PC-3 (cell line): ENCODE measurements at regions not wholly inside any gene's neighbourhood (a gene's known extent, or its start where the extent isn't known, plus 50 kb on each side); places are given as distances from the start of the nearest gene placed in this dataset.

Experiments
- CTCF ChIP-seq: fragments of 300-600 bp; sonication (generic); conservative IDR thresholded peaks from 2 replicates; pipeline ENCODE4 v1.5.1; 2017; ENCODE audit warnings: antibody characterized with exemption, low read depth, mild to moderate bottlenecking, low read length
- EZH2 ChIP-seq: fragments of 300-600 bp; sonication (generic); IDR thresholded peaks from one replicate; pipeline ENCODE4 v1.6.1; 2017; ENCODE audit warnings: antibody characterized with exemption, mild to moderate bottlenecking, low read length; ENCODE audit not compliant: unreplicated experiment
- EZH2phosphoT487 ChIP-seq: fragments of 300-600 bp; sonication (generic); IDR thresholded peaks from 2 replicates; pipeline ENCODE4 v1.6.1; 2018; ENCODE audit warnings: mild to moderate bottlenecking, antibody characterized with exemption, low read length, borderline replicate concordance

- no peak for TF ChIP-seq EZH2phosphoT487
- no peak for TF ChIP-seq CTCF
- TF ChIP-seq EZH2: no peak
Measured at GRCh38 chr4:159981469-159981856, 878.6 kb downstream of the RAPGEF2 start.
